Rectal smooth muscle tissue (tissue), 1 donor: ENCODE measurements at regions not wholly inside any gene's neighbourhood (a gene's known extent, or its start where the extent isn't known, plus 50 kb on each side); places are given as distances from the start of the nearest gene placed in this dataset.

Source experiments
- H3K27ac ChIP-seq: one replicate; pipeline ENCODE4 v1.7.0; 2013; ENCODE audit warnings: low read depth, low read length, inconsistent platforms
- H3K27me3 ChIP-seq: one replicate; pipeline ENCODE4 v1.7.0; 2013; ENCODE audit warnings: low read length; ENCODE audit not compliant: control insufficient read depth, insufficient read depth
- H3K36me3 ChIP-seq: one replicate; pipeline ENCODE4 v1.7.0; 2013; ENCODE audit warnings: low read length; ENCODE audit not compliant: control insufficient read depth, insufficient read depth
- H3K4me1 ChIP-seq: one replicate; pipeline ENCODE4 v1.7.0; 2013; ENCODE audit warnings: low read length; ENCODE audit not compliant: control insufficient read depth, insufficient read depth
- H3K4me3 ChIP-seq: one replicate; pipeline ENCODE4 v1.7.0; 2013; ENCODE audit warnings: low read length
- H3K9ac ChIP-seq: one replicate; pipeline ENCODE4 v1.7.0; 2013; ENCODE audit warnings: low read length

- Histone ChIP-seq H3K27me3 (no peaks in the 10 kb centered on the region), H3K4me1 (no peaks in the 10 kb centered on the region), H3K4me3 (no peak overlapping the region), H3K27ac (no peak overlapping the region), H3K9ac (no peak overlapping the region), H3K36me3 (no peaks in the 10 kb centered on the region)
These were observed 77.8 kb upstream of the RFC3 start for GRCh38 chr13:33740134-33740538.

GRCh38 chr13:33742321-33742720, 75.6 kb upstream of the RFC3 start:
- Histone ChIP-seq H3K27ac (no peak overlapping the region), H3K36me3 (no peaks in the 10 kb centered on the region), H3K27me3 (no peaks in the 10 kb centered on the region), H3K4me1 (no peaks in the 10 kb centered on the region), H3K4me3 (no peak overlapping the region), H3K9ac (no peak overlapping the region)

GRCh38 chr13:33743438-33744368, 74.2 kb upstream of the RFC3 start:
- Histone ChIP-seq H3K9ac (no peak overlapping the region), H3K4me3 (no peak overlapping the region), H3K36me3 (no peaks in the 10 kb centered on the region), H3K27ac (no peak overlapping the region), H3K27me3 (no peaks in the 10 kb centered on the region), H3K4me1 (no peaks in the 10 kb centered on the region)

GRCh38 chr13:33744589-33745369, 73.2 kb upstream of the RFC3 start:
- Histone ChIP-seq H3K9ac (no peak overlapping the region), H3K27ac (no peak overlapping the region), H3K4me1 (no peaks in the 10 kb centered on the region), H3K36me3 (no peaks in the 10 kb centered on the region), H3K27me3 (no peaks in the 10 kb centered on the region), H3K4me3 (no peak overlapping the region)

- Histone ChIP-seq H3K4me1 (no peaks in the 10 kb centered on the region), H3K9ac (no peak overlapping the region), H3K27ac (no peak overlapping the region), H3K4me3 (no peak overlapping the region), H3K36me3 (no peaks in the 10 kb centered on the region), H3K27me3 (no peaks in the 10 kb centered on the region)
These were observed 72.3 kb upstream of the RFC3 start for GRCh38 chr13:33745370-33746324.

GRCh38 chr13:33746867-33747266, 71.1 kb upstream of the RFC3 start:
- Histone ChIP-seq H3K4me1 (no peaks in the 10 kb centered on the region), H3K9ac (no peak overlapping the region), H3K4me3 (no peak overlapping the region), H3K27me3 (no peaks in the 10 kb centered on the region), H3K36me3 (no peaks in the 10 kb centered on the region), H3K27ac (no peak overlapping the region)

- Histone ChIP-seq H3K9ac (no peak overlapping the region), H3K27me3 (no peaks in the 10 kb centered on the region), H3K4me1 (no peaks in the 10 kb centered on the region), H3K27ac (no peak overlapping the region), H3K4me3 (no peak overlapping the region), H3K36me3 (no peaks in the 10 kb centered on the region)
These were observed 66.8 kb upstream of the RFC3 start for GRCh38 chr13:33751151-33751550.

GRCh38 chr13:33752094-33752493, 65.9 kb upstream of the RFC3 start:
- Histone ChIP-seq H3K9ac (no peak overlapping the region), H3K36me3 (no peaks in the 10 kb centered on the region), H3K27ac (no peak overlapping the region), H3K4me1 (no peaks in the 10 kb centered on the region), H3K4me3 (no peak overlapping the region), H3K27me3 (no peaks in the 10 kb centered on the region)

GRCh38 chr13:33752597-33752996, 65.4 kb upstream of the RFC3 start:
- Histone ChIP-seq H3K27me3 (no peaks in the 10 kb centered on the region), H3K27ac (no peak overlapping the region), H3K4me1 (no peaks in the 10 kb centered on the region), H3K9ac (no peak overlapping the region), H3K36me3 (no peaks in the 10 kb centered on the region), H3K4me3 (no peak overlapping the region)

- H3K9ac ChIP-seq, result no peak overlapping the region
- no peak overlapping the region for H3K27ac ChIP-seq
- no peaks in the 10 kb centered on the region for H3K4me1 ChIP-seq
- no peak overlapping the region for H3K4me3 ChIP-seq
- no peaks in the 10 kb centered on the region for H3K36me3 ChIP-seq
- H3K27me3 ChIP-seq, result no peaks in the 10 kb centered on the region
These were observed 61.0 kb upstream of the RFC3 start for GRCh38 chr13:33756929-33757328.

GRCh38 chr13:33757713-33758112, 60.2 kb upstream of the RFC3 start:
- H3K27ac ChIP-seq, result no peak overlapping the region
- no peak overlapping the region for H3K9ac ChIP-seq
- H3K27me3 ChIP-seq, result no peaks in the 10 kb centered on the region
- no peak overlapping the region for H3K4me3 ChIP-seq
- no peaks in the 10 kb centered on the region for H3K4me1 ChIP-seq
- no peaks in the 10 kb centered on the region for H3K36me3 ChIP-seq

- no peaks in the 10 kb centered on the region for H3K4me1 ChIP-seq
- H3K9ac ChIP-seq, result no peak overlapping the region
- H3K27ac ChIP-seq, result no peak overlapping the region
- no peaks in the 10 kb centered on the region for H3K36me3 ChIP-seq
- no peaks in the 10 kb centered on the region for H3K27me3 ChIP-seq
- H3K4me3 ChIP-seq, result no peak overlapping the region
These were observed 59.8 kb upstream of the RFC3 start for GRCh38 chr13:33758113-33758512.
